ENCODE measurements at regions not wholly inside any gene's neighbourhood (a gene's known extent, or its start where the extent isn't known, plus 50 kb on each side); places are given as distances from the start of the nearest gene placed in this dataset.
"Not testable (repeated sequence)": the region's sequence is repeated elsewhere in the genome, so short reads cannot be mapped to it uniquely, and the experiment has no call there.

DNA sequence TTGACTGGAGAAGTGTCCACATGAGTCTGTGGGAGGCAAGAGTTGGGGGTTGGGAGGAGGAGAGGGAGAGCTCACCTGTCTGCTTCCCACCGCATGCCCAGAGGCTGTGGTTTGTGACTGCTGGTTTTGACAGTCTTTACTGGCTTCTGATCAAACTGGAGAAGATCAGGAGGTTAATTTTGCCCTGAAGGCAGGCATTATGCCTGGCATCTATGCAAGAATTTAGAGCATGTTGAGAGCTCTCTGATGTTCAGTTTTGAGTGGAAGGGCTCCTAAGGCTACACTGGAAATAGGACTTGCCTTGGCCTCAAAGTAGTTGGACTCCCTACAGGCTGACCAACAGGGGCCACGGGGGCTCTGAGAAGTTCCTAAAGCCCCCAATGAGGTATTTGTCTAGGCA, 101.6 kb downstream of the TLR5 start:
- ChIA-PET POLR2A (no interaction called here), CTCF (interaction anchor here (1.7 kb wide), 1 partner anchor 48 kb away, joined by 7 read pairs; no protein-coding TSS in a partner anchor)
- H3K27ac ChIP-seq (ENCODE audit: extremely low read depth, low read depth, low read length): no peak overlapping the region
- H3K9me3 ChIP-seq (ENCODE audit: control insufficient read depth, insufficient read depth, low read depth, low read length): no peaks in the 10 kb centered on the region
- H3K36me3 ChIP-seq (ENCODE audit: control insufficient read depth in 2 of 2, insufficient read depth in 1 of 2, low read length in 2 of 2): no peaks in the 10 kb centered on the region
- H3K4me3 ChIP-seq (ENCODE audit: low read depth, low read length): no peak overlapping the region
- H3K4me1 ChIP-seq (ENCODE audit: control insufficient read depth, insufficient read depth, low read length): no peaks in the 10 kb centered on the region
- TF ChIP-seq ZFP69B (tag by site-specific recombination; IDR thresholded peaks at IDR 0.05) (no peak), ZNF404 (tag by site-specific recombination; IDR thresholded peaks at IDR 0.05) (no peak), ZNF596 (tag by site-specific recombination; IDR thresholded peaks at IDR 0.05) (no peak), KLF1 (tag by site-specific recombination; IDR thresholded peaks at IDR 0.05) (no peak), ZFP41 (tag by site-specific recombination; IDR thresholded peaks at IDR 0.05; ENCODE audit: borderline replicate concordance) (no peak), ZNF24 (tag by site-specific recombination; IDR thresholded peaks at IDR 0.05) (no peak), MYNN (tag by site-specific recombination; IDR thresholded peaks at IDR 0.05; ENCODE audit: borderline replicate concordance) (no peak), BCL11B (tag by site-specific recombination; IDR thresholded peaks at IDR 0.05; ENCODE audit: low read depth) (no peak), ZNF560 (tag by site-specific recombination; IDR thresholded peaks at IDR 0.05; ENCODE audit: borderline replicate concordance) (no peak)
- TF ChIP-seq, protein P1, sequence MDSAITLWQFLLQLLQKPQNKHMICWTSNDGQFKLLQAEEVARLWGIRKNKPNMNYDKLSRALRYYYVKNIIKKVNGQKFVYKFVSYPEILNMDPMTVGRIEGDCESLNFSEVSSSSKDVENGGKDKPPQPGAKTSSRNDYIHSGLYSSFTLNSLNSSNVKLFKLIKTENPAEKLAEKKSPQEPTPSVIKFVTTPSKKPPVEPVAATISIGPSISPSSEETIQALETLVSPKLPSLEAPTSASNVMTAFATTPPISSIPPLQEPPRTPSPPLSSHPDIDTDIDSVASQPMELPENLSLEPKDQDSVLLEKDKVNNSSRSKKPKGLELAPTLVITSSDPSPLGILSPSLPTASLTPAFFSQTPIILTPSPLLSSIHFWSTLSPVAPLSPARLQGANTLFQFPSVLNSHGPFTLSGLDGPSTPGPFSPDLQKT (IDR thresholded peaks at IDR 0.05; ENCODE audit: borderline replicate concordance, low read depth, low read length): no peak

DNA sequence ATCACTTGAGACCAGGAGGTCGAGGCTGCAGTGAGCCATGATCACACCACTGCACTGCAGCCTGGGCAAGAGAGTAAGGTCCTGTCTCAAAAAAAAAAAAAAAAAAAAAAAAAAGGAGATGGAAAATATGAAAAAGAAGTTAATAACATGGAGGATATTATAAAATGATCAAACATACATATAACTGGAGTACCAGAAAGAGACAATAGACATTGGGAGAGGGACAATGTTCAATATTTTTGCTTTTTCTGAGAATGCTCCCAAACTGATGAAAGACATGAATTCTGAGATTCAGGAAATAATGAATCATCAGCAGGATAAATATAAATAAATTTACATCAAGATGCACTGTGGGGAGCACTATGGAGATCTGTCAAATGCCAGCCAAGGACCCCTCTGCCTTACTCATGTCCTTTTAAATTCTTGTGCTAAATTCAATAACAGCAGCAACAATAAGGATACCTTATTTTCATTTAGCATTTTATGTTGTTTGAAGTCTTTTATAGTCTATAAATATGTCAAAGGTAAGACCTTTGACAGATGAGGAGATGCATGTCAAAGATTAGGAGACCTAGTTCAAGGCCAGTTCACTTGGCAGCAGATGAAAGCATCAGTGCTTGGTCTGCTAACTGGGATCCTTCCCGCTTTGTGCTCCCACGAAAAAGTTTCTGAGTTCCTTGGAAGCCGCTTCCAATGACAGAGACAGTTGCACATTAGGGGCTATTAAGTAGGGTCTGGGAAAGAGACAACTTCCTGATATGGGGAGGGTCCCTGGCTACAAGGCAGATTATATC, 97.7 kb downstream of the TLR5 start:
- Histone ChIP-seq H3K36me3 (ENCODE audit: control insufficient read depth in 2 of 2, insufficient read depth in 1 of 2, low read length in 2 of 2) (no peaks in the 10 kb centered on the region), H3K4me1 (ENCODE audit: control insufficient read depth, insufficient read depth, low read length) (no peaks in the 10 kb centered on the region), H3K4me3 (ENCODE audit: low read depth, low read length) (no peak overlapping the region), H3K9me3 (ENCODE audit: control insufficient read depth, insufficient read depth, low read depth, low read length) (no peaks in the 10 kb centered on the region), H3K27ac (ENCODE audit: extremely low read depth, low read depth, low read length) (no peak overlapping the region)
- CTCF ChIA-PET: no interaction called here
- POLR2A ChIA-PET: no interaction called here
- TF ChIP-seq SETDB1 (IDR thresholded peaks at IDR 0.05; ENCODE audit: insufficient read length, low read length) (peak; percentile 69), GLI2 (tag by site-specific recombination; IDR thresholded peaks at IDR 0.05; ENCODE audit: borderline replicate concordance, low read depth) (no peak), ZNF558 (tag by site-specific recombination; IDR thresholded peaks at IDR 0.05) (peak; percentile 75; the same call in 1 of the 2 replicates), ZBTB6 (tag by site-specific recombination; IDR thresholded peaks at IDR 0.05) (no peak), ZNF133 (tag by site-specific recombination; IDR thresholded peaks at IDR 0.05) (peak; percentile 99), ZNF324 (tag by site-specific recombination; IDR thresholded peaks at IDR 0.05) (no peak), ZNF610 (tag by site-specific recombination; IDR thresholded peaks at IDR 0.05; ENCODE audit: borderline replicate concordance) (peak; percentile 31; the same call in 1 of the 2 replicates)

- ChIA-PET POLR2A (no interaction called here), CTCF (no interaction called here)
- no peaks in the 10 kb centered on the region for H3K36me3 ChIP-seq (ENCODE audit: control insufficient read depth in 2 of 2, insufficient read depth in 1 of 2, low read length in 2 of 2)
- no peaks in the 10 kb centered on the region for H3K4me1 ChIP-seq (ENCODE audit: control insufficient read depth, insufficient read depth, low read length)
- TF ChIP-seq ZNF112 (tag by site-specific recombination; IDR thresholded peaks at IDR 0.05) (no peak), HOXA7 (CRISPR knock-in tag; IDR thresholded peaks at IDR 0.05; ENCODE audit: borderline replicate concordance) (no peak), ZNF626 (tag by site-specific recombination; IDR thresholded peaks at IDR 0.05) (no peak), KLF8 (tag by site-specific recombination; IDR thresholded peaks at IDR 0.05) (no peak), ZNF624 (tag by site-specific recombination; IDR thresholded peaks at IDR 0.05) (no peak), ZNF133 (tag by site-specific recombination; IDR thresholded peaks at IDR 0.05) (no peak)
- TF ChIP-seq, protein P2, sequence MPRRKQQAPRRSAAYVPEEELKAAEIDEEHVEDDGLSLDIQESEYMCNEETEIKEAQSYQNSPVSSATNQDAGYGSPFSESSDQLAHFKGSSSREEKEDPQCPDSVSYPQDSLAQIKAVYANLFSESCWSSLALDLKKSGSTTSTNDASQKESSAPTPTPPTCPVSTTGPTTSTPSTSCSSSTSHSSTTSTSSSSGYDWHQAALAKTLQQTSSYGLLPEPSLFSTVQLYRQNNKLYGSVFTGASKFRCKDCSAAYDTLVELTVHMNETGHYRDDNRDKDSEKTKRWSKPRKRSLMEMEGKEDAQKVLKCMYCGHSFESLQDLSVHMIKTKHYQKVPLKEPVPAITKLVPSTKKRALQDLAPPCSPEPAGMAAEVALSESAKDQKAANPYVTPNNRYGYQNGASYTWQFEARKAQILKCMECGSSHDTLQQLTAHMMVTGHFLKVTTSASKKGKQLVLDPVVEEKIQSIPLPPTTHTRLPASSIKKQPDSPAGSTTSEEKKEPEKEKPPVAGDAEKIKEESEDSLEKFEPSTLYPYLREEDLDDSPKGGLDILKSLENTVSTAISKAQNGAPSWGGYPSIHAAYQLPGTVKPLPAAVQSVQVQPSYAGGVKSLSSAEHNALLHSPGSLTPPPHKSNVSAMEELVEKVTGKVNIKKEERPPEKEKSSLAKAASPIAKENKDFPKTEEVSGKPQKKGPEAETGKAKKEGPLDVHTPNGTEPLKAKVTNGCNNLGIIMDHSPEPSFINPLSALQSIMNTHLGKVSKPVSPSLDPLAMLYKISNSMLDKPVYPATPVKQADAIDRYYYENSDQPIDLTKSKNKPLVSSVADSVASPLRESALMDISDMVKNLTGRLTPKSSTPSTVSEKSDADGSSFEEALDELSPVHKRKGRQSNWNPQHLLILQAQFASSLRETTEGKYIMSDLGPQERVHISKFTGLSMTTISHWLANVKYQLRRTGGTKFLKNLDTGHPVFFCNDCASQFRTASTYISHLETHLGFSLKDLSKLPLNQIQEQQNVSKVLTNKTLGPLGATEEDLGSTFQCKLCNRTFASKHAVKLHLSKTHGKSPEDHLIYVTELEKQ (tag by site-specific recombination; IDR thresholded peaks at IDR 0.05; ENCODE audit: borderline replicate concordance): no peak
- H3K4me3 ChIP-seq (ENCODE audit: low read depth, low read length): no peak overlapping the region
- H3K9me3 ChIP-seq (ENCODE audit: control insufficient read depth, insufficient read depth, low read depth, low read length): no peaks in the 10 kb centered on the region
- H3K27ac ChIP-seq (ENCODE audit: extremely low read depth, low read depth, low read length): no peak overlapping the region
These were observed 97.0 kb downstream of the TLR5 start for GRCh38 chr1:223046011-223046410.

GRCh38 chr1:223046463-223046862, 96.6 kb downstream of the TLR5 start:
- CTCF ChIA-PET: interaction anchor here (1.8 kb wide), 1 partner anchor 13 kb away, joined by 6 read pairs; no protein-coding TSS in a partner anchor
- H3K4me1 ChIP-seq (ENCODE audit: control insufficient read depth, insufficient read depth, low read length); H3K27ac ChIP-seq (ENCODE audit: extremely low read depth, low read depth, low read length); POLR2A ChIA-PET; H3K36me3 ChIP-seq (ENCODE audit: control insufficient read depth in 2 of 2, insufficient read depth in 1 of 2, low read length in 2 of 2); H3K9me3 ChIP-seq (ENCODE audit: control insufficient read depth, insufficient read depth, low read depth, low read length); H3K4me3 ChIP-seq (ENCODE audit: low read depth, low read length): not testable (repeated sequence)
